HCT116 (cell line): ENCODE measurements at regions not wholly inside any gene's neighbourhood (a gene's known extent, or its start where the extent isn't known, plus 50 kb on each side); places are given as distances from the start of the nearest gene placed in this dataset.

Experiments used
- ATAC-seq: fragments of 200-7000 bp; cut with Tn5 transposase; 2 replicates; pipeline ENCODE4 v1.9.1; 2020; ENCODE audit warnings: mild to moderate bottlenecking, moderate library complexity
- BruUV-seq: library from RNA; stranded (reverse); fragments of 400-500 nt; replicated peaks from 2 replicates; lab custom pipeline; 2021; lab: Mats Ljungman, UMichigan
- CTCF ChIA-PET: fragments of 300-600 bp; sonication (Branson Sonifier 250); formaldehyde crosslinking; loops from one replicate; lab custom pipeline; 2021; ENCODE audit warnings: antibody characterized with exemption; lab: Charles Lee
- POLR2A ChIA-PET: fragments of 300-600, 350-600 bp; sonication (Branson Sonifier 250); formaldehyde crosslinking; loops from one replicate; lab custom pipeline; 2021; ENCODE audit warnings: antibody characterized with exemption; lab: Charles Lee
- RAD21 ChIA-PET, 2 experiments: fragments of 300-600 bp; sonication (Branson Sonifier 250); formaldehyde crosslinking; loops; one replicate each; lab custom pipeline; 2023; ENCODE audit warnings: low total read pairs in 2 of 2; ENCODE audit not compliant: uncharacterized antibody in 2 of 2, unreplicated experiment in 2 of 2, low non-redundant PET in 1 of 2; lab: Charles Lee
- DNase-seq: peaks from one replicate; pipeline ENCODE4 v3.0.0-alpha.2; 2010; ENCODE audit warnings: low read depth, low spot score
- H2AFZ ChIP-seq: fragments of 200-600 bp; shearing (Covaris generic), sonication (generic); 2 replicates; pipeline ENCODE4 v1.6.1; 2017; ENCODE audit warnings: low read depth, mixed run types, mixed read lengths, antibody characterized with exemption, low read length; ENCODE audit not compliant: poor library complexity, severe bottlenecking
- H3K27ac ChIP-seq: 2 replicates; pipeline ENCODE4 v1.5.1; 2012; ENCODE audit warnings: low read depth, low read length
- H3K27me3 ChIP-seq: fragments of 200-600 bp; sonication (generic); 2 replicates; pipeline ENCODE4 v1.6.1; 2016; ENCODE audit warnings: mixed run types, low read length, mixed read lengths; ENCODE audit not compliant: insufficient read depth
- H3K36me3 ChIP-seq, 2 experiments: fragments of 200-500 bp in 1 of 2; fragments of 200-600 bp in 1 of 2; sonication (Bioruptor generic) in 1 of 2; sonication (generic) in 1 of 2; 2 replicates each; pipeline versions ENCODE4 v1.5.1 to v1.6.1; 2014 to 2016; ENCODE audit warnings: low read length in 2 of 2, inconsistent platforms in 1 of 2, mixed read lengths in 1 of 2, mixed run types in 1 of 2; ENCODE audit not compliant: insufficient read depth in 2 of 2, control insufficient read depth in 1 of 2
- H3K4me1 ChIP-seq, 2 experiments: fragments of 200-600 bp in 1 of 2; sonication (generic) in 1 of 2; 2 replicates each; pipeline versions ENCODE4 v1.5.1 to v1.6.1; 2012 to 2017; ENCODE audit warnings: low read length in 2 of 2, inconsistent platforms in 1 of 2, mild to moderate bottlenecking in 1 of 2, mixed read lengths in 1 of 2, mixed run types in 1 of 2, moderate library complexity in 1 of 2; ENCODE audit not compliant: insufficient read depth in 2 of 2, control insufficient read depth in 1 of 2
- H3K4me2 ChIP-seq: fragments of 200-600 bp; sonication (generic); 2 replicates; pipeline ENCODE4 v1.6.1; 2017; ENCODE audit warnings: mixed run types, low read length, mixed read lengths
- H3K4me3 ChIP-seq, 2 experiments: fragments of 200-600 bp in 1 of 2; sonication (generic) in 1 of 2; replicated peaks in 1 of 2; 2 replicates each; pipeline ENCODE4 v1.5.1; 2011 to 2016; ENCODE audit warnings: low read length in 2 of 2, control low read depth in 1 of 2, low read depth in 1 of 2, mild to moderate bottlenecking in 1 of 2, mixed read lengths in 1 of 2, mixed run types in 1 of 2
- H3K79me2 ChIP-seq: fragments of 200-600 bp; sonication (generic); 2 replicates; pipeline ENCODE4 v1.6.1; 2017; ENCODE audit warnings: mild to moderate bottlenecking, mixed run types, low read length, moderate library complexity, mixed read lengths; ENCODE audit not compliant: insufficient read depth
- H3K9ac ChIP-seq: fragments of 200-600 bp; sonication (generic); 2 replicates; pipeline ENCODE4 v1.6.1; 2016; ENCODE audit warnings: low read length, mixed read lengths
- H3K9me2 ChIP-seq: fragments of 200-600 bp; sonication (generic), shearing (Covaris generic); 2 replicates; pipeline ENCODE4 v1.6.1; 2017; ENCODE audit warnings: mixed run types, mild to moderate bottlenecking, moderate library complexity; ENCODE audit not compliant: insufficient read depth
- H3K9me3 ChIP-seq, 2 experiments: fragments of 200-500 bp in 1 of 2; fragments of 200-600 bp in 1 of 2; sonication (Bioruptor generic) in 1 of 2; sonication (generic) in 1 of 2; 2 replicates each; pipeline ENCODE4 v1.6.1; 2014 to 2017; ENCODE audit warnings: low read length in 2 of 2, mixed read lengths in 2 of 2, inconsistent platforms in 1 of 2, low read depth in 1 of 2, mild to moderate bottlenecking in 1 of 2, mixed run types in 1 of 2, moderate library complexity in 1 of 2; ENCODE audit not compliant: control insufficient read depth in 1 of 2, insufficient read depth in 1 of 2
- H4K20me1 ChIP-seq: fragments of 200-600 bp; sonication (generic), shearing (Covaris generic); 2 replicates; pipeline ENCODE4 v1.6.1; 2017; ENCODE audit warnings: mixed run types, mild to moderate bottlenecking, moderate library complexity; ENCODE audit not compliant: insufficient read depth
- CBX3 ChIP-seq: IDR thresholded peaks from 2 replicates; pipeline ENCODE4 v1.6.1; 2012; ENCODE audit warnings: low read depth
- CEBPB ChIP-seq: IDR thresholded peaks from 2 replicates; pipeline ENCODE4 v1.6.1; 2012; ENCODE audit warnings: low read depth
- EGR1 ChIP-seq: IDR thresholded peaks from 2 replicates; pipeline ENCODE4 v1.6.1; 2012; ENCODE audit warnings: low read depth
- FOSL1 ChIP-seq: IDR thresholded peaks from 2 replicates; pipeline ENCODE4 v1.6.1; 2012; ENCODE audit warnings: low read depth
- JUND ChIP-seq: IDR thresholded peaks from 2 replicates; pipeline ENCODE4 v1.6.1; 2012
- POLR2A ChIP-seq: IDR thresholded peaks from 2 replicates; pipeline ENCODE4 v1.7.0; 2011; ENCODE audit warnings: borderline replicate concordance; ENCODE audit not compliant: insufficient read depth, insufficient read length; ENCODE audit errors: extremely low read depth
- POLR2AphosphoS5 ChIP-seq: IDR thresholded peaks from 2 replicates; pipeline ENCODE4 v1.6.1; 2011; ENCODE audit warnings: mild to moderate bottlenecking, low read depth, low read length, moderate library complexity
- RAD21 ChIP-seq: IDR thresholded peaks from 2 replicates; pipeline ENCODE4 v1.6.1; 2012; ENCODE audit warnings: low read depth, mild to moderate bottlenecking
- SIN3A ChIP-seq: IDR thresholded peaks from 2 replicates; pipeline ENCODE4 v1.6.1; 2012; ENCODE audit warnings: low read depth
- SP1 ChIP-seq: IDR thresholded peaks from 2 replicates; pipeline ENCODE4 v1.6.1; 2012; ENCODE audit warnings: low read depth
- YY1 ChIP-seq: IDR thresholded peaks from 2 replicates; pipeline ENCODE4 v1.6.1; 2011; ENCODE audit warnings: low read length, low read depth, moderate library complexity, mild to moderate bottlenecking; ENCODE audit not compliant: insufficient replicate concordance; ENCODE audit errors: extremely low read depth
- ZBTB33 ChIP-seq: IDR thresholded peaks from 2 replicates; pipeline ENCODE4 v1.6.1; 2011; ENCODE audit warnings: mild to moderate bottlenecking, low read length, moderate library complexity; ENCODE audit not compliant: insufficient replicate concordance; ENCODE audit errors: extremely low read depth
- ZFX ChIP-seq: fragments of 450-650 bp; IDR thresholded peaks from 2 replicates; pipeline ENCODE4 v1.6.1; 2017
- ZNF274 ChIP-seq: fragments of 200-500 bp; sonication (Bioruptor generic); IDR thresholded peaks from 2 replicates; pipeline ENCODE4 v1.6.1; 2014; ENCODE audit warnings: mild to moderate bottlenecking, low read depth, low read length, inconsistent platforms
- intact Hi-C: fragments of 100-400 bp; cut with micrococcal nuclease; formaldehyde crosslinking; loops from 2 replicates; pipeline ENCODE4 v1.10.0; 2022
- TF ChIP-seq, protein P1 (sequence below): IDR thresholded peaks from 2 replicates; pipeline ENCODE4 v1.6.1; 2012

- H3K4me3 ChIP-seq, result no peak overlapping the region
- H2AFZ ChIP-seq, result no peak overlapping the region
- H3K27ac ChIP-seq, result no peak overlapping the region
- TF ChIP-seq FOSL1 (no peak), RAD21 (no peak), JUND (no peak), YY1 (no peak), ZFX (no peak), CBX3 (no peak), EGR1 (no peak), CEBPB (no peak), ZNF274 (no peak)
- TF ChIP-seq, protein P1, sequence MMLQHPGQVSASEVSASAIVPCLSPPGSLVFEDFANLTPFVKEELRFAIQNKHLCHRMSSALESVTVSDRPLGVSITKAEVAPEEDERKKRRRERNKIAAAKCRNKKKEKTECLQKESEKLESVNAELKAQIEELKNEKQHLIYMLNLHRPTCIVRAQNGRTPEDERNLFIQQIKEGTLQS, result no peak
- H3K9me3 ChIP-seq, result no peaks in the 10 kb centered on the region; a peak in 1 of 4 replicates
- RAD21 ChIA-PET, result no interaction called here
- H4K20me1 ChIP-seq, result no peaks in the 10 kb centered on the region
- H3K79me2 ChIP-seq, result no peaks in the 10 kb centered on the region
- intact Hi-C loops, result no loop called here
- no peak overlapping the region for H3K4me2 ChIP-seq
- BruUV-seq, result no TSS peak
- no peaks in the 10 kb centered on the region for H3K36me3 ChIP-seq
- CTCF ChIA-PET, result no interaction called here
- DNase-seq, result no peak
- H3K9ac ChIP-seq, result no peak overlapping the region
- no peaks in the 10 kb centered on the region for H3K27me3 ChIP-seq
- no peaks in the 10 kb centered on the region for H3K4me1 ChIP-seq
- ATAC-seq, result no peak
- no peaks in the 10 kb centered on the region for H3K9me2 ChIP-seq
- POLR2A ChIA-PET, result no interaction called here
Measured at GRCh38 chr5:34460496-34460895, 195.6 kb upstream of the RAI14 start.

DNA sequence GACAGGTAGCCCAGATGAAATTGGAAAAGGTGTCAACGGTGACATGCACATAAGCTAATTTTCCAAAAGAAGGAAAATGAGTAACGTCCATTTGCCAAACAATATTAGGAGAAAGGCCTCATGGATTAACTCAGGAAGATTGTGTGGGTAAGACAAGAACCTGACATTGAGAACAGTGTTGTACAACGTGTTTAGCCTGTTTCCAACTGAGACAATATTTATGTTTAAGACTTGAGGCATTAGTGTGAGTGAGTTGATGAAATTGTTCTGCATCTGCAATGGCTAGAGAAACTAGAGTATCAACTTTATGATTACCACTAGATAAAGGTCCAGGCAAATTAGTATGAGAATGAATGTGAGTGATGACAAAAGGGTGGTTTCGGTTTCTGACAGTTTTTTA, 191.3 kb upstream of the RAI14 start:
- ChIA-PET CTCF (interaction anchor here (0.8 to 1.3 kb wide), 3 partner anchors 10 to 1029 kb away, joined by 3 read pairs; no protein-coding TSS in a partner anchor), POLR2A (no interaction called here), RAD21 (no interaction called here)
- H3K4me2 ChIP-seq, result no peak overlapping the region
- intact Hi-C loops, result no loop called here
- ATAC-seq (no peak), DNase-seq (no peak)
- no peak overlapping the region for H3K9ac ChIP-seq
- BruUV-seq, result no TSS peak
- no peaks in the 10 kb centered on the region for H3K36me3 ChIP-seq
- no peak overlapping the region for H3K27ac ChIP-seq
- no peaks in the 10 kb centered on the region for H3K27me3 ChIP-seq
- no peak overlapping the region for H2AFZ ChIP-seq
- H3K9me3 ChIP-seq, result no peaks in the 10 kb centered on the region; a peak in 1 of 4 replicates
- no peak overlapping the region for H3K4me3 ChIP-seq
- H3K9me2 ChIP-seq, result no peaks in the 10 kb centered on the region
- no peaks in the 10 kb centered on the region for H4K20me1 ChIP-seq
- H3K4me1 ChIP-seq, result no peaks in the 10 kb centered on the region
- TF ChIP-seq POLR2AphosphoS5 (no peak), JUND (no peak), SP1 (no peak), CBX3 (no peak), POLR2A (no peak), SIN3A (no peak), ZBTB33 (no peak), YY1 (no peak)
- no peaks in the 10 kb centered on the region for H3K79me2 ChIP-seq
